ENCODE measurements at regions not wholly inside any gene's neighbourhood (a gene's known extent, or its start where the extent isn't known, plus 50 kb on each side); places are given as distances from the start of the nearest gene placed in this dataset.

- TF ChIP-seq EZH2 (IDR thresholded peaks at IDR 0.05) (no peak), CTCF (IDR thresholded peaks at IDR 0.05) (no peak), EZH2phosphoT487 (IDR thresholded peaks at IDR 0.05) (no peak)
These were observed 353.9 kb upstream of the GRAMD2B start for GRCh38 chr5:126069329-126069728.
